ENCODE measurements at regions not wholly inside any gene's neighbourhood (a gene's known extent, or its start where the extent isn't known, plus 50 kb on each side); places are given as distances from the start of the nearest gene placed in this dataset.

- TF ChIP-seq, protein P1, sequence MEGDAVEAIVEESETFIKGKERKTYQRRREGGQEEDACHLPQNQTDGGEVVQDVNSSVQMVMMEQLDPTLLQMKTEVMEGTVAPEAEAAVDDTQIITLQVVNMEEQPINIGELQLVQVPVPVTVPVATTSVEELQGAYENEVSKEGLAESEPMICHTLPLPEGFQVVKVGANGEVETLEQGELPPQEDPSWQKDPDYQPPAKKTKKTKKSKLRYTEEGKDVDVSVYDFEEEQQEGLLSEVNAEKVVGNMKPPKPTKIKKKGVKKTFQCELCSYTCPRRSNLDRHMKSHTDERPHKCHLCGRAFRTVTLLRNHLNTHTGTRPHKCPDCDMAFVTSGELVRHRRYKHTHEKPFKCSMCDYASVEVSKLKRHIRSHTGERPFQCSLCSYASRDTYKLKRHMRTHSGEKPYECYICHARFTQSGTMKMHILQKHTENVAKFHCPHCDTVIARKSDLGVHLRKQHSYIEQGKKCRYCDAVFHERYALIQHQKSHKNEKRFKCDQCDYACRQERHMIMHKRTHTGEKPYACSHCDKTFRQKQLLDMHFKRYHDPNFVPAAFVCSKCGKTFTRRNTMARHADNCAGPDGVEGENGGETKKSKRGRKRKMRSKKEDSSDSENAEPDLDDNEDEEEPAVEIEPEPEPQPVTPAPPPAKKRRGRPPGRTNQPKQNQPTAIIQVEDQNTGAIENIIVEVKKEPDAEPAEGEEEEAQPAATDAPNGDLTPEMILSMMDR (IDR thresholded peaks at IDR 0.05; ENCODE audit: control insufficient read depth, insufficient read depth, low read depth, low read length, missing control alignments) = peak; percentile 46
- no peak overlapping the region for H3K4me3 ChIP-seq (ENCODE audit: control insufficient read depth, low read depth, low read length)
- no peak for DNase-seq (ENCODE audit: low read depth)
Observed at GRCh38 chr5:92518318-92518904, 1062.6 kb downstream of the NR2F1-AS1 start.

- TF ChIP-seq, protein P1 (IDR thresholded peaks at IDR 0.05; ENCODE audit: control insufficient read depth, insufficient read depth, low read depth, low read length, missing control alignments) = no peak
- no peak overlapping the region for H3K4me3 ChIP-seq (ENCODE audit: control insufficient read depth, low read depth, low read length)
- peak; percentile 23 for DNase-seq (ENCODE audit: low read depth)
Observed at GRCh38 chr5:92514896-92515295, 1066.1 kb downstream of the NR2F1-AS1 start.

DNA sequence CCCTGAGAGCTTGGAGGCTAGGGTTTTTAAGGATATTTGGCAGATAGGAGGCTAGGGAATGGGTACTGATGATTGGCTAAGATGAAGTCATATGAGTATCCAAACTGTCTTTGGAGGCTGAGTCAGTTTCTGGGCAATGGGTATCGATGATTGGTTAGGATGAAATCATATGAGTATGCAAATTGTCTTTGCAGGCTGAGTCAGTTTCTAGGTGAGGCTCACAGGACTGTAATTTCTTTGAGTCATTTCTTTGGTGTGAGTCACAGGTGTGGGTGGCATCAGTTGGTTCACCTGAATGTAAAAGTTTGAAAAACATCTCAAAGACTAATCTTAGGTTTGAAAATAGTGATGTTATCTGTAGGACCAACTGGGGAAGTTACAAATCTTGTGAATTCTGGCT is 1068.0 kb downstream of the NR2F1-AS1 start:
- DNase-seq (ENCODE audit: low read depth) = no peak
- H3K4me3 ChIP-seq (ENCODE audit: control insufficient read depth, low read depth, low read length) = no peak overlapping the region
- TF ChIP-seq, protein P1 (IDR thresholded peaks at IDR 0.05; ENCODE audit: control insufficient read depth, insufficient read depth, low read depth, low read length, missing control alignments) = no peak

DNA sequence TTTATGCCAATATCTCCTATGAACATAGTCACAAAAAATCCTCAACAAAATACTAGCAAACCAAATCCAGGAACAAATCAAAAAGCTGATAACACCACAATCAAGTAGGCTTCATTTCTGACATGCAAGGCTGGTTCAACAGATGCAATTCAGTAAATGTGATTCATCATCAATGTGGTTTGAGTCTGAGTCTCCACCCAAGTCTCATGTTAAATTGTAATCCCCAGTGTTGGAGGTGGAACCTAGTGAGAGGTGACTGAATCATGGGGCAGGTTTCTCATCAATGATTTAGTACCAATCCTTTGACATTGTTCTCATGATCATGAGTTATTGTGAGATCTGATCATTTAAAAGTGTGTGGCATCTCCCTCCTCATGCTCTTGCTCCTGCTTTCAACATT is 1072.7 kb downstream of the NR2F1-AS1 start:
- H3K4me3 ChIP-seq (ENCODE audit: control insufficient read depth, low read depth, low read length) = no peak overlapping the region
- TF ChIP-seq, protein P1 (IDR thresholded peaks at IDR 0.05; ENCODE audit: control insufficient read depth, insufficient read depth, low read depth, low read length, missing control alignments) = no peak
- no peak for DNase-seq (ENCODE audit: low read depth)

- TF ChIP-seq, protein P1 (IDR thresholded peaks at IDR 0.05; ENCODE audit: control insufficient read depth, insufficient read depth, low read depth, low read length, missing control alignments) = no peak
- H3K4me3 ChIP-seq (ENCODE audit: control insufficient read depth, low read depth, low read length) = no peak overlapping the region
- no peak for DNase-seq (ENCODE audit: low read depth)
Observed at GRCh38 chr5:92505925-92506324, 1075.1 kb downstream of the NR2F1-AS1 start.

DNA sequence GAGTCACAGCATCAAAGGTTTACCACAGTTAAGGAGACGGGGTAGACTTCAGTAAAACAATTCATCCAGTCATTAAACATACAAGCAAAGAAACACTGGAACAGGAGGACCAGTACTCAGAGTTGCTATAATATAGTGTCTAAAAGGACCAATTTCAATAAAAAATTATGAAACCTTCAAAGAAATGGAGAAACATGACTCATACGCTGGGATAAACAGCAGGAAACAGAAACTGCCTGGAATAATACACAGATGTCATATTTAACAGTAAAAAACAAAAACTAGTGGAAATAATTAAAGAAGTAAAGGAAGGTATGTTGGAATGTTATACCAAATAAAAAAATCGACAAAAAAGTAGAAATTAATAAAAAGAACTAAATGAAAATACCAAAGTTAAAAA is 1075.9 kb downstream of the NR2F1-AS1 start:
- DNase-seq (ENCODE audit: low read depth) = no peak
- TF ChIP-seq, protein P1 (IDR thresholded peaks at IDR 0.05; ENCODE audit: control insufficient read depth, insufficient read depth, low read depth, low read length, missing control alignments) = no peak
- no peak overlapping the region for H3K4me3 ChIP-seq (ENCODE audit: control insufficient read depth, low read depth, low read length)

DNA sequence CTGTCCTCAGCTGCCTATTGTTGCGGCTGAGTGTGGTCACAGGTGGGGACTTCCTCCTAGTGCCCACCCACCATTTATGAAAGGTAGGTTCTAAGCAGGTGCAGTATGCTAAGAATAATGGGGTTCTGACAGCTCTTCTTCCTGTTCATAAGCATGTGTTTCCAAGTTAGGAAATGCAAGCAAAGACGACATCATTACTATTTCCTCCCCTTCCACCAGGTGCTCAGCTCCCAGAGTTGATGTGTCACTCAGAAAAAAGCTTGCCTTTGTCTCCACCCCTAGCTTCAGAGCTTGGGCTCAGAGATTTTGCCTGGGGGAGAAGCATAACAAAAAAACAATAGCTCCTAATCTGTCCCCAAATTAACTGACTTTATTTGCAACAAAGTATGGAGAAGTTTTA is 1076.7 kb downstream of the NR2F1-AS1 start:
- TF ChIP-seq, protein P1 (IDR thresholded peaks at IDR 0.05; ENCODE audit: control insufficient read depth, insufficient read depth, low read depth, low read length, missing control alignments) = no peak
- DNase-seq (ENCODE audit: low read depth) = no peak
- H3K4me3 ChIP-seq (ENCODE audit: control insufficient read depth, low read depth, low read length) = no peak overlapping the region

Data from AG09309 (cell line).